Fibroblast of lung (primary cell): ENCODE measurements at regions not wholly inside any gene's neighbourhood (a gene's known extent, or its start where the extent isn't known, plus 50 kb on each side); places are given as distances from the start of the nearest gene placed in this dataset.

Source experiments
- CTCF ChIP-seq, 2 donors: IDR thresholded peaks in 1 of 2; conservative IDR thresholded peaks in 1 of 2; 1 replicate in 1 of 2; 2 replicates in 1 of 2; pipeline ENCODE4 v1.5.1; 2011 to 2012; ENCODE audit warnings: low read length in 2 of 2, control low read depth in 1 of 2, inconsistent platforms in 1 of 2, low read depth in 1 of 2, mild to moderate bottlenecking in 1 of 2
- EZH2 ChIP-seq: IDR thresholded peaks from 2 replicates; pipeline ENCODE4 v1.5.1; 2012; ENCODE audit warnings: low read length, control low read depth, mild to moderate bottlenecking; ENCODE audit errors: missing control alignments

- TF ChIP-seq EZH2, result no peak
- TF ChIP-seq CTCF (conservative IDR thresholded peaks at IDR 0.05 in 1 of 2, IDR thresholded peaks at IDR 0.05 in 1 of 2; ENCODE audit: low read depth in 1 of 2, low read length in 2 of 2), result no peak
Measured at GRCh38 chr1:68551459-68551858, 54.6 kb upstream of the DEPDC1 start.
